SK-N-SH (cell line): ENCODE measurements at regions not wholly inside any gene's neighbourhood (a gene's known extent, or its start where the extent isn't known, plus 50 kb on each side); places are given as distances from the start of the nearest gene placed in this dataset.

Experiments used
- CHD2 ChIP-seq: fragments of 150-350 bp; IDR thresholded peaks from 2 replicates; pipeline ENCODE4 v1.6.1; 2018; ENCODE audit warnings: low read length; ENCODE audit not compliant: partially characterized antibody
- CTCF ChIP-seq: fragments of 200-600 bp; sonication (generic); IDR thresholded peaks from 2 replicates; pipeline ENCODE4 v1.6.1; 2017; ENCODE audit warnings: antibody characterized with exemption, mild to moderate bottlenecking, moderate library complexity
- EP300 ChIP-seq, 2 experiments: IDR thresholded peaks; 2 replicates each; pipeline versions ENCODE4 v1.4.0 to v1.6.1; 2012; ENCODE audit warnings: borderline replicate concordance in 1 of 2, low read depth in 1 of 2, low read length in 1 of 2
- FOXJ3 ChIP-seq: sonication (generic); formaldehyde crosslinking; IDR thresholded peaks from 2 replicates; pipeline ENCODE4 v1.5.1; 2020; ENCODE audit warnings: mild to moderate bottlenecking, missing genetic modification reagents
- GATA2 ChIP-seq: sonication (generic); formaldehyde crosslinking; IDR thresholded peaks from 2 replicates; pipeline ENCODE4 v1.5.0; 2020; ENCODE audit warnings: mild to moderate bottlenecking, missing genetic modification reagents
- NRF1 ChIP-seq: IDR thresholded peaks from 2 replicates; pipeline ENCODE4 v1.6.1; 2012; ENCODE audit warnings: low read depth, mild to moderate bottlenecking, low read length
- PBX3 ChIP-seq: IDR thresholded peaks from 2 replicates; pipeline ENCODE4; 2012
- POLR2AphosphoS5 ChIP-seq: IDR thresholded peaks from 2 replicates; pipeline ENCODE4 v1.6.1; 2012; ENCODE audit warnings: low read depth, low read length
- RAD21 ChIP-seq: IDR thresholded peaks from 2 replicates; pipeline ENCODE4 v1.6.1; 2012; ENCODE audit warnings: mild to moderate bottlenecking, low read length
- REST ChIP-seq: IDR thresholded peaks from 2 replicates; pipeline ENCODE4 v1.6.1; 2012; ENCODE audit warnings: mild to moderate bottlenecking, low read depth, low read length, moderate library complexity
- RXRA ChIP-seq: IDR thresholded peaks from 2 replicates; pipeline ENCODE4 v1.4.0; 2012; ENCODE audit warnings: low read depth, mild to moderate bottlenecking, borderline replicate concordance
- SIN3A ChIP-seq: IDR thresholded peaks from 2 replicates; pipeline ENCODE4 v1.6.1; 2012; ENCODE audit warnings: low read depth, mild to moderate bottlenecking, low read length, moderate library complexity, borderline replicate concordance
- YY1 ChIP-seq: IDR thresholded peaks from 2 replicates; pipeline ENCODE4 v1.4.0; 2012; ENCODE audit warnings: low read depth, mild to moderate bottlenecking

DNA sequence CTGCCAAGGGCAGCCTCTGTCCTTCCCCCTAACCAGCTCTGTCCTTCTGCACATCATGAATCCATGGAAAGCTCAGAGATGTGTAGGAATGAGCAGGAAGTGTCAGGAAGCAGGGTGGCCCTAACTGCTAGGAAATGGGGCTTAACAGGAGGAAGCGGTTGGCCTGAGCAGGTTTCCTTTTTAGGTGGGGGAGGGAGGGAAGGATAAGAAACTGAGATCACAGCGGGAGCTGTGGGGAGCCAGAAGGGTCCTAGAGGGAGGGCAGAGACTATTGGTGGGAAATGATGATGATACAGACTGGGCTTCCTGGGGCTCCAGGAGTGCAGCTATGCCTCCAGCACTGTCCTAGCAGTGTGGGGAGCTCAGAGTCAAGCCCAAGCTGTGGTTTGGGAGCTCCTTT is 182.0 kb downstream of the SH3BP4 start:
- TF ChIP-seq REST (no peak), YY1 (no peak), CTCF (no peak), POLR2AphosphoS5 (no peak), FOXJ3 (no peak), RAD21 (no peak), SIN3A (no peak), EP300 (IDR thresholded peaks at IDR 0.05; ENCODE audit: borderline replicate concordance in 1 of 2, low read depth in 1 of 2, low read length in 1 of 2) (no peak), PBX3 (no peak), GATA2 (CRISPR knock-in tag) (no peak), RXRA (no peak), CHD2 (no peak), NRF1 (no peak)
